ENCODE measurements at regions not wholly inside any gene's neighbourhood (a gene's known extent, or its start where the extent isn't known, plus 50 kb on each side); places are given as distances from the start of the nearest gene placed in this dataset.

DNA sequence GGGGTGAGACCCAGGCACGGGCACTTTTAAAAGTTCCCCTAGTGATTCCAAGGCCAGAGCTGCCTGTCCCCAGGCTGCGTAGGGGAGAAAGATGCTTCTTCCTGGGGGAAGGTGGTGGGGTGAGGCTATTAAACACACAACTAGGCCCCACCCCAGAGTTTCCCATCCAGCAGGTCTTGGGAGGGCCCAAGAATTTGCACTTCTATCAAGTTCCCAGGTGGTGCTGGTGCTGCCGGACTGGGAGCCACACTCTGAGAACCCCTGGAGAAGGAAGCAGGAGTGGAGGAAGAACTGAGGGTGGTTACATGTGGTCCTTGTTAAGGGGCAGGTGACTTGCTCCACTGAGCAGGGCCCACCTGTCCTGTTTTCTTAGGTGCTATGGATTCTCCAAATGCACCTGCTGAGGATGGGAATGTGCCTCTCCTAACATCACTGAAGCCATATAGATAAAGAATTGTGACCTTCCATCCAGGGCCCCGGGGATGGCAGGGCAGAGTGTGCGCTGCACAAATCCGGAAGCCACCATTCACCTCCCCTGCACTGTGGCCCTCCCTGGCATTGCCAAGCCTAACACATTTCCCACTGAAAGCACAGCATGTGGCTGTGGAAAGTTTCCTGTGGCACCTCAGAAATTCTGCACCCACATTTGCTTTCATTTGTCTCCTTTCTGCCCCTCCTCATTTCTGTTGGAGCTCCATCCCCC, 111.5 kb upstream of the MEF2A start:
- Histone ChIP-seq H2AFZ (ENCODE audit: control insufficient read depth, low read depth, low read length) (no peak overlapping the region), H3K79me2 (ENCODE audit: control insufficient read depth, insufficient read depth, low read length) (no peaks in the 10 kb centered on the region), H3K4me3 (no peak overlapping the region), H3K27ac (ENCODE audit: control insufficient read depth, insufficient read depth) (no peak overlapping the region), H3K9me3 (replicated peaks; ENCODE audit: control insufficient read depth, insufficient read depth, low read length) (0 out of 3 replicates have a peak, but pooled peaks cover 2% of the 10 kb centered on the region), H3K4me1 (ENCODE audit: control insufficient read depth, insufficient read depth, low read length) (peaks cover 18% of the 10 kb centered on the region), H4K20me1 (ENCODE audit: control insufficient read depth, insufficient read depth) (no peaks in the 10 kb centered on the region), H3K36me3 (ENCODE audit: control insufficient read depth in 2 of 2, insufficient read depth in 2 of 2, low read length in 1 of 2) (no peaks in the 10 kb centered on the region), H3K9ac (ENCODE audit: control insufficient read depth, insufficient read depth, low read length) (no peak overlapping the region), H3K4me2 (ENCODE audit: control insufficient read depth, insufficient read depth) (no peak overlapping the region), H3K27me3 (replicated peaks in 1 of 2; ENCODE audit: control insufficient read depth in 2 of 2, insufficient read depth in 2 of 2, low read length in 1 of 2) (no peaks in the 10 kb centered on the region; a peak in 1 of 4 replicates)
- BruUV-seq (replicated peaks) = no TSS peak
- intact Hi-C loops (cut with micrococcal nuclease; ENCODE audit: unreplicated experiment) = no loop called here
- ChIA-PET CTCF (interaction anchor here (1.5 kb wide), 1 partner anchor 9 kb away, joined by 3 read pairs; no protein-coding TSS in a partner anchor), SMC1A (ENCODE audit: uncharacterized antibody, unreplicated experiment) (interaction anchor here (0.8 kb wide), 1 partner anchor 11 kb away, joined by 3 read pairs; no protein-coding TSS in a partner anchor), RAD21 (ENCODE audit: unreplicated experiment) (no interaction called here), POLR2A (no interaction called here)
- ATAC-seq = no peak
- in situ Hi-C loops (cut with MboI) = no loop called here
- TF ChIP-seq BHLHE40 (IDR thresholded peaks at IDR 0.05; ENCODE audit: borderline replicate concordance in 1 of 2, low read depth in 2 of 2, low read length in 1 of 2) (no peak), ZNF592 (IDR thresholded peaks at IDR 0.05) (no peak), NR2C2 (IDR thresholded peaks at IDR 0.05; ENCODE audit: borderline replicate concordance, control insufficient read depth, insufficient read length, low read depth) (no peak), ZNF274 (IDR thresholded peaks at IDR 0.05; ENCODE audit: insufficient read depth, insufficient read length) (no peak)
- TF ChIP-seq, protein P1, sequence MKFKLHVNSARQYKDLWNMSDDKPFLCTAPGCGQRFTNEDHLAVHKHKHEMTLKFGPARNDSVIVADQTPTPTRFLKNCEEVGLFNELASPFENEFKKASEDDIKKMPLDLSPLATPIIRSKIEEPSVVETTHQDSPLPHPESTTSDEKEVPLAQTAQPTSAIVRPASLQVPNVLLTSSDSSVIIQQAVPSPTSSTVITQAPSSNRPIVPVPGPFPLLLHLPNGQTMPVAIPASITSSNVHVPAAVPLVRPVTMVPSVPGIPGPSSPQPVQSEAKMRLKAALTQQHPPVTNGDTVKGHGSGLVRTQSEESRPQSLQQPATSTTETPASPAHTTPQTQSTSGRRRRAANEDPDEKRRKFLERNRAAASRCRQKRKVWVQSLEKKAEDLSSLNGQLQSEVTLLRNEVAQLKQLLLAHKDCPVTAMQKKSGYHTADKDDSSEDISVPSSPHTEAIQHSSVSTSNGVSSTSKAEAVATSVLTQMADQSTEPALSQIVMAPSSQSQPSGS (IDR thresholded peaks at IDR 0.05; ENCODE audit: low read length) = no peak
- TF ChIP-seq, protein P2, sequence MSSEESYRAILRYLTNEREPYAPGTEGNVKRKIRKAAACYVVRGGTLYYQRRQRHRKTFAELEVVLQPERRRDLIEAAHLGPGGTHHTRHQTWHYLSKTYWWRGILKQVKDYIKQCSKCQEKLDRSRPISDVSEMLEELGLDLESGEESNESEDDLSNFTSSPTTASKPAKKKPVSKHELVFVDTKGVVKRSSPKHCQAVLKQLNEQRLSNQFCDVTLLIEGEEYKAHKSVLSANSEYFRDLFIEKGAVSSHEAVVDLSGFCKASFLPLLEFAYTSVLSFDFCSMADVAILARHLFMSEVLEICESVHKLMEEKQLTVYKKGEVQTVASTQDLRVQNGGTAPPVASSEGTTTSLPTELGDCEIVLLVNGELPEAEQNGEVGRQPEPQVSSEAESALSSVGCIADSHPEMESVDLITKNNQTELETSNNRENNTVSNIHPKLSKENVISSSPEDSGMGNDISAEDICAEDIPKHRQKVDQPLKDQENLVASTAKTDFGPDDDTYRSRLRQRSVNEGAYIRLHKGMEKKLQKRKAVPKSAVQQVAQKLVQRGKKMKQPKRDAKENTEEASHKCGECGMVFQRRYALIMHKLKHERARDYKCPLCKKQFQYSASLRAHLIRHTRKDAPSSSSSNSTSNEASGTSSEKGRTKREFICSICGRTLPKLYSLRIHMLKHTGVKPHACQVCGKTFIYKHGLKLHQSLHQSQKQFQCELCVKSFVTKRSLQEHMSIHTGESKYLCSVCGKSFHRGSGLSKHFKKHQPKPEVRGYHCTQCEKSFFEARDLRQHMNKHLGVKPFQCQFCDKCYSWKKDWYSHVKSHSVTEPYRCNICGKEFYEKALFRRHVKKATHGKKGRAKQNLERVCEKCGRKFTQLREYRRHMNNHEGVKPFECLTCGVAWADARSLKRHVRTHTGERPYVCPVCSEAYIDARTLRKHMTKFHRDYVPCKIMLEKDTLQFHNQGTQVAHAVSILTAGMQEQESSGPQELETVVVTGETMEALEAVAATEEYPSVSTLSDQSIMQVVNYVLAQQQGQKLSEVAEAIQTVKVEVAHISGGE (CRISPR knock-in tag; IDR thresholded peaks at IDR 0.05) = no peak
- no peak for DNase-seq (ENCODE audit: low read depth, low spot score)
- no peak for FAIRE-seq
- WGBS (ENCODE audit: insufficient coverage, insufficient replicate concordance, low lambda C conversion rate, missing lambda C conversion rate) = 96% methylated on average over 6 of the region's 6 CpGs
